Fibroblast of pulmonary artery (primary cell): ENCODE measurements at regions not wholly inside any gene's neighbourhood (a gene's known extent, or its start where the extent isn't known, plus 50 kb on each side); places are given as distances from the start of the nearest gene placed in this dataset.

ENCODE experiments used
- DNase-seq: peaks from one replicate; pipeline ENCODE4 v3.0.0-alpha.2; 2010; ENCODE audit warnings: low read depth
- H3K4me3 ChIP-seq: replicated peaks from 2 replicates; pipeline ENCODE4 v1.5.1; 2011; ENCODE audit warnings: low read depth, mild to moderate bottlenecking, control low read depth, low read length, moderate library complexity
- TF ChIP-seq, protein P1 (sequence below): IDR thresholded peaks from 2 replicates; pipeline ENCODE4 v1.5.1; 2011; ENCODE audit warnings: mild to moderate bottlenecking, control low read depth, low read length, inconsistent platforms; ENCODE audit errors: missing control alignments

DNA sequence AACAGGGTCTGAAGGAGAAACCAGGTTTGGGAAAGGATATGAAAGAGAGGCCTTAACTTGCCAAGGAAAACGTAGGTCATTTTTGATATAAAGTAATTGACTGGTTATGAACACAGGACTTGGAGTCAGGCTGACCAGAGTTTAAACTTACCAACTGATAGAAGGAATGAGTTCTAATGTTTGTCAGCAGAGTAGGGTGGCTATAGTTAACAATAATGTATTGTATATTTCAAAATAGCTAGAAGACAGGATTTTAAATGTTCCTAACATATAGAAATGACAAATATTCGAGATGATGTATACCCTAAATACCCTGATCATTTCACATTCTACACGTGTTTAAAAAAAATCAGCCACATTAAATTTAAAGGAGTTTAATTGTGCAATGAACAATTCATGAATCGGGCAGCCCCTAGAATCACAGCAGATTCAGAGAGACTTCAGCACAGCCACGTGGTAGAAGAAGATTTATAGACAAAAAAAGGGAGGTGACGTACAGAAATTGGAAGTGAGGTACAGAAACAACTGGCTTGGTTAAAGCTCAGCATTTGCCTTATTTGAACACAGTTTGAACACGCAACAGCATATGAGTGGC is 52.5 kb upstream of the PLEKHG7 start:
- no peak overlapping the region for H3K4me3 ChIP-seq
- TF ChIP-seq, protein P1, sequence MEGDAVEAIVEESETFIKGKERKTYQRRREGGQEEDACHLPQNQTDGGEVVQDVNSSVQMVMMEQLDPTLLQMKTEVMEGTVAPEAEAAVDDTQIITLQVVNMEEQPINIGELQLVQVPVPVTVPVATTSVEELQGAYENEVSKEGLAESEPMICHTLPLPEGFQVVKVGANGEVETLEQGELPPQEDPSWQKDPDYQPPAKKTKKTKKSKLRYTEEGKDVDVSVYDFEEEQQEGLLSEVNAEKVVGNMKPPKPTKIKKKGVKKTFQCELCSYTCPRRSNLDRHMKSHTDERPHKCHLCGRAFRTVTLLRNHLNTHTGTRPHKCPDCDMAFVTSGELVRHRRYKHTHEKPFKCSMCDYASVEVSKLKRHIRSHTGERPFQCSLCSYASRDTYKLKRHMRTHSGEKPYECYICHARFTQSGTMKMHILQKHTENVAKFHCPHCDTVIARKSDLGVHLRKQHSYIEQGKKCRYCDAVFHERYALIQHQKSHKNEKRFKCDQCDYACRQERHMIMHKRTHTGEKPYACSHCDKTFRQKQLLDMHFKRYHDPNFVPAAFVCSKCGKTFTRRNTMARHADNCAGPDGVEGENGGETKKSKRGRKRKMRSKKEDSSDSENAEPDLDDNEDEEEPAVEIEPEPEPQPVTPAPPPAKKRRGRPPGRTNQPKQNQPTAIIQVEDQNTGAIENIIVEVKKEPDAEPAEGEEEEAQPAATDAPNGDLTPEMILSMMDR, result no peak
- DNase-seq, result no peak

GRCh38 chr12:92649511-92650227 is 53.1 kb upstream of the PLEKHG7 start:
- H3K4me3 ChIP-seq, result no peak overlapping the region
- TF ChIP-seq, protein P1, result peak; percentile 83
- peak; percentile 91 for DNase-seq

GRCh38 chr12:92648242-92649031 is 54.4 kb upstream of the PLEKHG7 start:
- no peak overlapping the region for H3K4me3 ChIP-seq
- TF ChIP-seq, protein P1, result no peak
- DNase-seq, result peak; percentile 55

- DNase-seq, result no peak
- TF ChIP-seq, protein P1, result no peak
- no peak overlapping the region for H3K4me3 ChIP-seq
Measured at GRCh38 chr12:92641291-92641690, 61.5 kb upstream of the PLEKHG7 start.

DNA sequence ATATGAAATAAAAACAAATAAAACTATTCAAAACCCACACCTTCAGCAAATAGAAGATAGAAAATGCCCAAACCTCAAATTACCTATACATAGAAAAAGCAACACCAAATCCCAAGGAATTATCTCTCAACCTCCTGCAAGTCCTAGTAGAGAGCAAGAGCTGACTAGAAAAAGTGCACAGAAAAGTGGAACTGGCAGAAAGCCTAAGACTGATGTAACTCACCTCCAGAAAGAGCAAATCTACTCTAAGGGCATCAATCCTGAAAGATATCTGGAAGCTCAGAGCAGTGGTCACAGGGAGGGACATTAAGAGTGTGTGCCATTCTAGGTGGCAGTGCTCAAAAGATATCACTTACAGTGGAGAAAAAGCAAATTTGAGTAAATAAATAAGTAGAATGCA is 62.1 kb upstream of the PLEKHG7 start:
- H3K4me3 ChIP-seq, result no peak overlapping the region
- TF ChIP-seq, protein P1, result no peak
- peak; percentile 20 for DNase-seq

DNA sequence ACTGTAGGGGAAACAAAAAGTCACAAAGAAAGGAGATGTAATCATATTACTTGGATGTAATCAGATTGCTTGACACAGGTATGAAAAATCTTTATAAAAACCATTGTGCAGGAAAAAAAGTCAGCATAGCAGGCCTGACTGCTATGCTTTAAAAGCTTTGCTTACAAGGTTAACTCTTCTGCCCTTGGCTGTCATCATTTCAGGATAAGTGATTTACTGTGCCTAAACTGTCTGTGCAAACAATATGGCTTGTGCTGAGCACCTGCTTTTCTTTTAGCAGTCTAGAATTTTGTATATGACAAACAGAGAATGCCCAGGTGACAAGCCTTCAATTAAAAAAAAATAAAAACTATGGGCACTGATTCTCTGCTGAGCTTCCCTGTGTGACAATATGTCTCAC is 63.8 kb upstream of the PLEKHG7 start:
- TF ChIP-seq, protein P1, result no peak
- no peak overlapping the region for H3K4me3 ChIP-seq
- no peak for DNase-seq
